GM18498 (cell line): ENCODE measurements at regions not wholly inside any gene's neighbourhood (a gene's known extent, or its start where the extent isn't known, plus 50 kb on each side); places are given as distances from the start of the nearest gene placed in this dataset.
"Not testable (repeated sequence)": the region's sequence is repeated elsewhere in the genome, so short reads cannot be mapped to it uniquely, and the experiment has no call there.

Source experiments
- ATAC-seq: cut with Tn5 transposase; IDR thresholded peaks from one replicate; pipeline ENCODE4 v1.9.1; 2021; ENCODE audit warnings: mild to moderate bottlenecking, moderate library complexity; ENCODE audit not compliant: unreplicated experiment

- no peak for ATAC-seq
Measured at GRCh38 chr1:222012816-222013215, 270.9 kb upstream of the DUSP10 start.

GRCh38 chr1:222010306-222010705 lies 268.4 kb upstream of the DUSP10 start:
- no peak for ATAC-seq

DNA sequence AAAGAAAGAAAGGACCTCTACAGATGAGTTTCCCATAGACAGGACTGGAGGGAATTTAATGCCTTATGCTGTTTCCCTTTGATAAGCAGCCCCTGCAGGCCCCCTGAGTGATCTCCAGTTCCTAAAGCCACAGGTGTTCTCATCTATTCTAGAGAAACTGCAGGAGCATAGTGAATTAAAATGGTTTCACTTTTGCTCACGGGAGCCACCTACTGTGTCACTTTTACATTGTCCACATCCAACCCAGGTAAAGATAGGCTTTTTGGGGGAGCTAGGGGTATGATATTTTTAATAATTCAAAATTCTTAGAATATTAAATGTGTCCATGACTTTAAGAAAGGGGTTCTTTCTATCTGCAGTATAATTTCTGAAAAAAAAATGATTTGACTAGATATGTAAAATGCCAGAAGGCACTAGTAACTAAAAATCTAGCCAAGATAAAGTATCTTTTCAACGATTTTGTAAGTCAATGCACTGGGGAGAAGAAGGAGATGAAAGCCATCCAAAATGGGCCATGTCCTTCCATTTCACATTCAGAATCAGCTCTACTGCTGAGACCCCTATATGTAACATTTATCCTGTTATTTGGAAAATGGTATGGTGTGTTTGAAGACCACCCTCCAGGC lies 267.3 kb upstream of the DUSP10 start:
- ATAC-seq: peak; percentile 69

- no peak for ATAC-seq
Measured at GRCh38 chr1:222006715-222007114, 264.8 kb upstream of the DUSP10 start.

DNA sequence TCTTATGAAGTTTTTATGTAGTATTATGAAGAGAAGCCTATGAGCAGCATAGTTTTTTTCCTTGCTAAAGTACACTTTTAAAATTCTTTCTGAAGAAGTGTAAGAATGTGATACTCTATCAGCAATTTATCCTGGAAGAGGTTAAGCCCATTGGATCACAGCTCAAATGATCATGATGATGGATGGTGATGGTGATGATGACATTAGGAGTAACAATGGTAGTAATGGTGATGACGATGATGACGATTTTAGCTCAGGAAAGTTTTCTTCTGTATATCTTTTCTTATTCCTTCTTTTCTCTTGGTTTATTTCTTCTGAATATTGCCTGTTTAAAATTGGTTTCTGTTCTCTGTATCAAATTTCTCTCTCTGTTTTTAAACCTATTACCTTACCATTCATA lies 262.9 kb upstream of the DUSP10 start:
- ATAC-seq: no peak

DNA sequence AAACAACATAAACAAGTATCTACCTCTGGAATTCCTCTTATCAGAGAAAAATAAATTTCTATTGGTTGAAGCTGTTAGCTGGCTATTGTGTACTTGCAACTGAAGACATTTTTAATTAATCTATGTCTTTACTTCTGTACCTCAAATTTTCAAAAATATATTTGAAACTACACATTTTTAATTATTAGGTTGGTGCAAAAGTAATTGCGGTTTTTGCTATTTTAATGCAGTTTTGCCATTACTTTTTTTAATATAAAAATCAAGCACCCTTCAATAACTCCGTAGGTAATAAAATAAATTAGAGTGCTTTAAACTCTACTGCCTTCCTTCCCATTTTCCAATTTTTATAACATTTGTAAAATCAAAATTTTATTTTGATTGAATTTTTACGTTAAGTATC lies 262.1 kb upstream of the DUSP10 start:
- no peak for ATAC-seq

- ATAC-seq: no peak
Measured at GRCh38 chr1:222002503-222002902, 260.6 kb upstream of the DUSP10 start.

DNA sequence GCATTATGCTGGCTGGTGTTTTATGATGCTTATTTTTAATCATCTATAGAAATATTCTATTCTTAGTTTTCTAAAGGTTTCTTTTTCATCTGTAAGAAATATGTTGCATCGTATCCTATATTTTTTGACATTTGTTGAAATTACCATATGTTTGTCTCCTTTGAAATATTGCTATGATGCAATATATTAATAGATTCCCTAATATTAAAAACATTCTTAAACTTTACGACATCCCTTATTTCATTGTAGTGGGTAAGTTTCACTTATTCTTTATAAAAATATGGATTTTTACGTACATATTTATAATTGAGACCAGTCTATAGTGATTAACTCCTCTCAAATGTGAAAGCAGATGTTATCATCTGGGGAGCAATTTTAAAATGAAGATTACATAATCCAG lies 258.2 kb upstream of the DUSP10 start:
- no peak for ATAC-seq

DNA sequence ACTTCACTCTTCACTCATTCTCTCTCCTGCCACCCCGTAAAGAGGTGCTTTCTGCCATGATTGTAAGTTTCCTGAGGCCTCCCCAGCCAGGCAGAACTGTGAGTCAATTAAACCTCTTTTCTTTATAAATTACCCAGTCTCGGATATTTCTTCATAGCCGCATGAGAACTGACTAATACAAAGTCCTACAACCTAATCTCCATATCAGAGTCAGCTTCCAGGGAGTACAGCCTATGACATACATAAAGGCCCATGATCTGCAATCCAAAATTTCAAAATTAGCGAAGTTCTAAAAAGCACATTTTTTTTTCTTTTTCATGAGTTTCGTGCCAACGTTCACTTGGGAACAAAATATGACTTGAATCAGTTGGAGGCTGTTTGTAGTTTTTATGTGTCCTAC lies 256.9 kb upstream of the DUSP10 start:
- no peak for ATAC-seq

DNA sequence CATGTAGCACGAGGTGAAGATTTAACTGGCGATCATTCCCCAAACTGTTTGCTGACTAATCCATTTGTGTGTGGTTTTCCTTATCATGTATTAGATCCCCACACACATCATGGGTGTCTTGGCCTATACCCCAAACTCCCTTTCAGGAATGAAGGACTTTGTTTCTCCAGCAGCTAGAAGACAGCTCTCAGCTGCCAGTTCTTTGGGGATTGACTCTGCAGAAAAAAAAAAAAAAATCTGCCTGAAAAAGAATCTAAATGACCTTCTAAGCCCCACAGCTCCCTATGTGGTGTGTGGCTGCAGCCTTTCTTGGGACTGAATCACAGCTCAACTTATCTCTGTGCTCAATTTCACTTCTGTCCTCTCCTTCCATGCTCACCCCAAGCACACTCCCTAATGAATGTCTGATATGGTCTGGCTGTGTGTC lies 256.3 kb upstream of the DUSP10 start:
- no peak for ATAC-seq

DNA sequence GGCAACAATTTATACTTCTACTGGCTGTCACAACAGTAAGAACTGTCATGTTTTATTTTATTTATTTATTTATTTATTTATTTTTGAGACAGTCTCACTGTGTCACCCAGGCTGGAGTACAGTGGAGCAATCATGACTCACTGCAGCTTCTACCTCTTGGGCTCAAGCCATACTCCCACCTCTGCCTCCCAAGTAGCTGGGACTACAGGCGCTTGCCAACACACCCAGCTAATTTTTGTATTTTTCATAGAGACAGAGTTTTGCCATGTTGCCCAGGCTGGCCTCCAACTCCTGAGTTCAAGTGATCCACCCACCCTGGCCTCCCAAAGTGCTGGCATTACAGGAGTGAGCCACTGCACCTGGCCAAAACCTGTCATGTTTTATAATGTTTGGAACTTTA lies 255.1 kb upstream of the DUSP10 start:
- not testable (repeated sequence) for ATAC-seq

GRCh38 chr1:221994939-221995338 lies 253.1 kb upstream of the DUSP10 start:
- no peak for ATAC-seq

DNA sequence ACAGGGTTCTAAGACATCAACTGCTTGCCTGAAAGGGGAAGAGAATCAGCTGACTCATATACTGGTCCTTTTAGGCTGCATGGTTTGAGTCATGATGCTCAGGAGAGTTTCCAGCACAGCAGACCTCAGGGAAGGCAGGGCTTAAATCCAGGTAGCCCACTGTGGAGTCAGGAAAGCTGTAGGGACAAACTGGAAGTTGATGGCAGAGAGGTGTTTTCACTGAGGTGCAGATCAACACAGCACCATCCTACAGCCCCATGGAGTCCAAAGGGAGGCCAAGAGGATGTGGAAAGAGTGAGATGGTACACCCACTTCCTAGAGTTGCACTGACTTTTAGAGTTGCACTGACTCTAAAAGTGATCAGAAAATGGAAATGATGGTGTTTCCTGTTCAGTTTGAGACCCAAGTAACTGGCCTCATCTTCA lies 252.4 kb upstream of the DUSP10 start:
- ATAC-seq: peak; percentile 49

- ATAC-seq: no peak
Measured at GRCh38 chr1:221993444-221993948, 251.6 kb upstream of the DUSP10 start.

DNA sequence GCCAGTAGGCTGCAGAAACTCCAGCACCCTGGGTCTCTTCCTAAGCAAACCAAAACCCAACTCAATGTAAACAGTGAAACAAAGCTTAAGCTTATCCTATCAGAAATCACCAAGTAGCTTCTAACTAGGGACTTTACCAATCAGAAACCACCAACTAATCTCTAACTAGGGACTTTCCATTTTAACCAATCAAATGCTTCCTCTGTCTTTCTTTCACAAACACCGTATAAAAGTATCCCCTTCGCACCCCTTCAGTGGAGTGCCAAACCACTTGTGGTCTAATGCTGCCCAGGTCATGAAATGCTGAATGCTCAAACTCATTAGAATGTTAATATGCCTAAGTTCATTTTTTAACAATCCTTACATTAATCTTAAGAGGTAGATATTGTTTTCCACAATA lies 250.5 kb upstream of the DUSP10 start:
- ATAC-seq: no peak

DNA sequence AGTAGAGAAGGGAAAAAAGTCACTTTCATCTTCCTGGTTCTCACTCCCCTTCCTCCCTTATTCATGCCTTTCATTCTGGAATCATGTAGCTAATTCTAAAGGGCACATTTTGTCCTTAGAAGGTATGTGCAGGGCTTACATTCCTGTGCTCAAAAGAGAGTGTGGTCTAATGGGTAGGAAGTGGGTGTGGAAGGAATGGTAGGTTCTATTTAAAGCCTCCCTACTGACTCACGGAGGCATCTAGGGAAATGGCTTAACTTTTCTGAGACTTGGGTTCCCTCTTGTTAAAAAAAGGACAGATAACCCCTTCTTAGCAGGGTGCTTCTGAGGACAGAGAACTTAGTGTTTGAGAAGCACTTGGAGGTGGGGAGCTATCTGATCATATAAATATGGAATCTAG lies 249.3 kb upstream of the DUSP10 start:
- no peak for ATAC-seq

DNA sequence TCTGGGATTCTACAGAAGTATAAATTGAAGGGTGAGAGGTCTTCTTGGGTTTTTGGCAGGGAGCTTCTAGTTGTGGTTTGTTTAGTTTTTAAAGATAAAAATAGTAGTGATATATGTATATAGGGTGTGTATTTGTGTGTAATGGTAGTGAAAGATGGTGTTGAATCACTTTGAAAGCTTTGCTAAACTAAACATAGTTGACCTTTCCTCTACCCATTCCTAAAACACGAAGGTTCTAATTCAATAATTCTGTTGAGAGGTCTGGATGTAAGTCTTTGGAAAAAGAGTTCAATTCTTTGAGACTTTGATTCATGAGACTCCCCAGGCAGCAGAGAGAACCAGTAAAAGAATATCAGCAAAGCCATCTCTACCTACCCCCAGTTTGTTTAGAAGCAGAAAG lies 247.9 kb upstream of the DUSP10 start:
- ATAC-seq: no peak

- no peak for ATAC-seq
Measured at GRCh38 chr1:221988829-221989228, 246.9 kb upstream of the DUSP10 start.

DNA sequence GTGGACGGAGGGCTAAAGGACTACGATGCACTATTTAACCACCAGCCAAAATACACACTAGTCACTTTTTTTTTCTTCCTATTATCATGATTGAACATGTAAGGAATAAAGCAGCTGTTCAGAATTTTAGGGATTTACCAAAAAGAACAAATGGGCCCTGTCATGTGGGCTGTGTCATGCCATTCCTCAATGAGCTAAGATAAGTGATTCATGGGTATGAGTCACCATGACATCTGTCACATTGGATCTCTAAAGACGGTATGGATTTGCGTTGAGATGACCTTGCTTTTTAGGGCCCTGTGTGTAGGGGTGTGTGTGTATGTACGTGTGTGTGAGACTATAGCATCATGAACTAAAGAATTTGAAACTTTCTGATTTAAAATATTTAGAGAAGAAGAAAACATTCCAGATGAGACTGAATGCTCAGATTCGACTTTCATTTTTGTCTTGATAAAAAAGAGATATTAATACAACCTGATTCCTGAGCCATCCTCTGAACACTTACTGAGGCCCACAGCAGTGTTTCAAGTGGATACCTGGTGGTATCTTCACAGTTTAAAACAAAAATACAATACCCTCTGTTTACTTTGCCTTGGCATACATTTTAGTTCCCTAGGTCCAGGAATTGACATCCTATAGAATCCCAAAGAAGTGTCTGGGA lies 246.1 kb upstream of the DUSP10 start:
- ATAC-seq: no peak

DNA sequence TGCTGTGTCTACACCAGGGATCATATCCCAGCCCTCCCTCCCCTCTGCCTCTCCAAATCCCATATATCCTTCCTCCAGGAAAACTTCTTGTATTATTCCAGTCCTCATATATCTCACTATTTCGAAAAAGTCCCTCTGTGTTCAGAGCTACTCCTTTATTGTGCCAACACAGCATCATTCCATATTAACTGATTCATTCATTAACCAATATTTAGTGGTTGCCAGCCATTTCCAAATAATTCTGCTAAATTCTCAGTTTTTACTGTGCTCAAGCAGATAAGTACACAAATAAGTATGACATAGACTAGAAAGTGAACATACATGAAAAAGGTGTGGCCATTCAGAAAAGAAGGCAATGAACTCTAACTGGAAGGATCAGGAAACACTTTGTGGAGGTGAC lies 241.6 kb upstream of the DUSP10 start:
- ATAC-seq: no peak

GRCh38 chr1:221981461-221981860 lies 239.6 kb upstream of the DUSP10 start:
- ATAC-seq: no peak

DNA sequence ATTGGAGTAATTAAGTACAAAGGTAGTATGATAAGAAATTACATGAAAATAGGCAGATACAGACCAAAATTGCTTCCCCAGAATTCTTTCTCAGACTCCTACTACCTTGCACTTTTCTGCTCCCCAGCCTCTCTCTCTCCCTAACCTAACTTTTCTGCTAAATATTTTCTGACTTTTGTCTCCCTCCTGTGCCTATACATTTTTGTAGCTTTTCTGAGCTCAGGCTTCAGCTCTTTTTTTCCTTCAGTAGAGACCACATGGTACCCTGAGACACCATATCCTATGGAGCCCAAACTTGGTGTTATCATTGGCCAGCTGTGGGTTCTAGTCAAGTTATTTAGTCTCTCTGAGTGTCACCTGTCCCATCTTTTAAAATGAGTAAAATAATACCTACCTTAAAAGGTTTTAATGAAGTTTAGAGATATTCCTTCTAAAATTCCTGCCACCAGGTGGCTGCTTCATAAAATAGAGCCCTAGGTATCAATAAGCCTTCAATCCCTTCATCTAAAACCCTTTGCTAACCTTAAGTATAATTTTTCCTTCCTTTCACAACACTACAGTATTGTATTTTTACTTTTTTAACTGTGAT lies 237.6 kb upstream of the DUSP10 start:
- no peak for ATAC-seq
